ENCODE measurements at regions not wholly inside any gene's neighbourhood (a gene's known extent, or its start where the extent isn't known, plus 50 kb on each side); places are given as distances from the start of the nearest gene placed in this dataset.
A peak's percentile ranks its signal among the peaks of the same experiment; 100 is the strongest.

DNA sequence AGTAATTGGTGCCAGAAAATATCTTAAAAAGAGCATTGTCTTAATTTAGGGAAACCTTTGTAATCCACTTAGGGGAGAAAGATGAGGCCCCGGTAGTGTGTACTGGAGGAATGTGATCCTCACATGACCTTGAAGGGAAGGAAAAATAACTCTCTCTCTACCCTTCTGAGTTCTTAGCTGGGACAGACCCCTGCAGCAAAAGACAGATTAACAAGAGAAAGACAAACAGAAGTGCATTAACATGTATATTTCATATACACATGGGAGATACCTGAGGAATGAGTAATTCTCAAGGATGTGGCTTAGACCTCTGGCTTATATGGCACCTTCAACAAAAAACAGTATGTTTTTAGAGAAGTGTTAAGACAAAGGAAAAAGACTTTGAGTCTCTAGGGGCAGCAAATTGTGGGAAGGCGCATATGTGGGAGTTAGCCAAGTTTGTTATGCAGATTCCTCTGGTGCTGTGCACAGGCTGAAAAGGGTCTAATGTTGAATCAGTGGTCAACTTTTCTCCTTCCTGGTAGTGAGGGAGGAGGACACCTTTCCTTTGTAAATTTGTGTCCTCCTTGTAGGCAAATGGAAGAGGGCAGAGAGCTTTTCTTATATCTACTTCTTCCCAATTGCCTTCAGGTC lies 138.8 kb downstream of the LRRC70 start:
- Mint-ChIP-seq H3K27ac (no peak overlapping the region), H3K4me1 (no peaks in the 10 kb centered on the region), H3K9me3 (no peaks in the 10 kb centered on the region), H3K36me3 (ENCODE audit: low read depth) (no peaks in the 10 kb centered on the region), H3K27me3 (peaks cover 19% of the 10 kb centered on the region), H3K4me3 (no peak overlapping the region)
- CTCF ChIA-PET: no interaction called here
- POLR2A ChIA-PET: no interaction called here
- DNase-seq: no peak

DNA sequence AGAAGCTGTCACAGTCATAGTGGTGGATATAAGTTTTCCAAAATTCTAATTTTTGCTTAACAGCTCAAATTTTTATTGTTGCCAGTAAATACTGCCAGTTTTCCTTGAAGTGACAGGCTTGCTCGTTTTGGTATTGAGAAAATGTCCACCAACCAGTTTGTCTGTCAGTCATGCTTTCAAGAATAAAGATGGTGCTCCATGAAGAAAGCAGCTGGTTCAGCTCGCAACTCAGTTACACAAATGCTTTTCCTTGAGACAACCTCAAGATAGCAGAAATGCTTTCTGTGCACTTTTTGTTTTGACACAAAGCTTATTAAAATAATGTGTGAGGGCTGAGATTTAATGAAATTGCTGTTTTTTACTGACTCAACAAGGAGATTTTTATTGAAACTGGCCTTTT lies 135.7 kb downstream of the LRRC70 start:
- DNase-seq: no peak
- Mint-ChIP-seq H3K27ac (no peak overlapping the region), H3K4me1 (no peaks in the 10 kb centered on the region), H3K9me3 (no peaks in the 10 kb centered on the region), H3K4me3 (no peak overlapping the region), H3K27me3 (peaks cover 9% of the 10 kb centered on the region), H3K36me3 (ENCODE audit: low read depth) (no peaks in the 10 kb centered on the region)
- POLR2A ChIA-PET: no interaction called here
- CTCF ChIA-PET: no interaction called here

DNA sequence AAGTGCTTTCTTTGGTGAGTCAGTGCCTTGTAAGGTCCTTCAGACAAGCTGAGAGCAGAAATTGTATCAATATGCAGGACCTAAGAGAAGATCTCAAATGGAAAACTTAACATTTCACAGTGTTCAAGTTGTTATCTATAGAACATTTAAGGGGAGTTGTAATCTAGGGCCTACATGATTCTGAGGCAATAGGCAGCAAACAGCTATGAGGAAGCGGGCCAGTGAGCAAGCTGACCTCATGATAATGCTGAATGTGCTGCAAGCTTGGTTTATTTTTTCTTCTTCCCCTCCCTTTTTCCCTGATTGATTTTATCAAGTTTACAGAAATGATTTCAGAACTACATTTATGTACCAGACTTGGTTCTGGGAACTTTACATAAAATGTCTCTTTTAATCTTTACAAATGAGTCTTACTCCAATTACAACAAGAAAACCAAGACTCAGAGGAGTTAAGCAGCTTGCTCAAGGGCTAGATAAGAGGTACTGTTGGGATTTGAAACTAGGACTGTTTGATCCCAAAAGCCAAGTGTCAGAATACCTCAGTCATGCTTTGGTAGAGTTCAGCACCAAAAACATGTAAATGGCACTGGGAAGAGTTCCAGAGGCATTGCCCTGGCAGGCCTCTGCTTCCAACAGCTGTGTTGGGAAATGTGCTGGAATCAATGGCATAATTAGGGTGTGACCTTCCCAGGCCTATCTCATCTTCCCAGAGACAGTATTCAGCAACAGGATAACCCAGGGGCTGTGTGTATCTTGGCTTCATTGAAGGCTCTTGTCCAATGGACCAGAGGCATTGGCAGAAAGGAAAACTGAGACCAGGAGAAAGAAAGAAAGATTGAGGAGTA lies 130.1 kb downstream of the LRRC70 start:
- ChIA-PET POLR2A (no interaction called here), CTCF (no interaction called here)
- H3K27me3 Mint-ChIP-seq: peaks cover 2% of the 10 kb centered on the region
- H3K4me1 Mint-ChIP-seq: no peaks in the 10 kb centered on the region
- no peaks in the 10 kb centered on the region for H3K36me3 Mint-ChIP-seq (ENCODE audit: low read depth)
- peaks cover 3% of the 10 kb centered on the region for H3K9me3 Mint-ChIP-seq
- no peak for DNase-seq
- H3K4me3 Mint-ChIP-seq: no peak overlapping the region
- H3K27ac Mint-ChIP-seq: no peak overlapping the region

- no peak for DNase-seq
- POLR2A ChIA-PET: no interaction called here
- no peak overlapping the region for H3K4me3 Mint-ChIP-seq
- H3K9me3 Mint-ChIP-seq: peaks cover 3% of the 10 kb centered on the region
- H3K4me1 Mint-ChIP-seq: no peaks in the 10 kb centered on the region
- H3K27me3 Mint-ChIP-seq: peaks cover 2% of the 10 kb centered on the region
- H3K27ac Mint-ChIP-seq: no peak overlapping the region
- H3K36me3 Mint-ChIP-seq (ENCODE audit: low read depth): no peaks in the 10 kb centered on the region
- CTCF ChIA-PET: no interaction called here
Observed at GRCh38 chr5:62707563-62707962, 128.9 kb downstream of the LRRC70 start.

DNA sequence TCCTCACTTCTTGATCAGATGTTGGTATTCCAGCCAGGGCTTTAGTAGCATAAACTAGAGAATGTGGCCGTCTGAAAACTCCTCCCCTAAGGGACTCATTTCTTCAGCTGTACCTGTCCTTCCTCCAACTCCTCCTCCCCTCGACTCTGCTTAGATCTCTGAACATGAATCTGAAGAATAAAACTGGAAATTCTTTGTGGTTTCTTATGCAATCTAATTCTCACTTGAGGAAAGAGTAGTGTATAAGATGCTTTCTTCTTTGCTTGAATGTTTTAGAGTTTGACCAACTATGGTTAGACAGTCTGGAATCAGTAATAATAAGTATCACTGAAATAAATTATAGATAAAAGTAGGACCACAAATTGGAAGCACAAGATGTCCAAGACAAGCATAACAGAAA lies 128.5 kb downstream of the LRRC70 start:
- H3K27me3 Mint-ChIP-seq: peaks cover 2% of the 10 kb centered on the region

GRCh38 chr5:62705022-62705421 lies 126.4 kb downstream of the LRRC70 start:
- DNase-seq: no peak
- no peaks in the 10 kb centered on the region for H3K4me1 Mint-ChIP-seq
- CTCF ChIA-PET: no interaction called here
- H3K4me3 Mint-ChIP-seq: no peak overlapping the region
- no peak overlapping the region for H3K27ac Mint-ChIP-seq
- no peaks in the 10 kb centered on the region for H3K27me3 Mint-ChIP-seq
- peaks cover 3% of the 10 kb centered on the region for H3K9me3 Mint-ChIP-seq
- POLR2A ChIA-PET: no interaction called here
- H3K36me3 Mint-ChIP-seq (ENCODE audit: low read depth): no peaks in the 10 kb centered on the region

More for the DNA sequence above, 128.5 kb downstream of the LRRC70 start:
- H3K9me3 Mint-ChIP-seq: peaks cover 3% of the 10 kb centered on the region
- DNase-seq: no peak
- ChIA-PET POLR2A (no interaction called here), CTCF (no interaction called here)
- no peak overlapping the region for H3K27ac Mint-ChIP-seq
- H3K4me3 Mint-ChIP-seq: no peak overlapping the region
- H3K4me1 Mint-ChIP-seq: no peaks in the 10 kb centered on the region
- H3K36me3 Mint-ChIP-seq (ENCODE audit: low read depth): no peaks in the 10 kb centered on the region

GRCh38 chr5:62702126-62702525 lies 123.5 kb downstream of the LRRC70 start:
- H3K36me3 Mint-ChIP-seq (ENCODE audit: low read depth): no peaks in the 10 kb centered on the region
- no peaks in the 10 kb centered on the region for H3K4me1 Mint-ChIP-seq
- no peaks in the 10 kb centered on the region for H3K9me3 Mint-ChIP-seq
- H3K27ac Mint-ChIP-seq: no peak overlapping the region
- no peak for DNase-seq
- no peak overlapping the region for H3K4me3 Mint-ChIP-seq
- ChIA-PET CTCF (no interaction called here), POLR2A (no interaction called here)
- H3K27me3 Mint-ChIP-seq: no peaks in the 10 kb centered on the region

DNA sequence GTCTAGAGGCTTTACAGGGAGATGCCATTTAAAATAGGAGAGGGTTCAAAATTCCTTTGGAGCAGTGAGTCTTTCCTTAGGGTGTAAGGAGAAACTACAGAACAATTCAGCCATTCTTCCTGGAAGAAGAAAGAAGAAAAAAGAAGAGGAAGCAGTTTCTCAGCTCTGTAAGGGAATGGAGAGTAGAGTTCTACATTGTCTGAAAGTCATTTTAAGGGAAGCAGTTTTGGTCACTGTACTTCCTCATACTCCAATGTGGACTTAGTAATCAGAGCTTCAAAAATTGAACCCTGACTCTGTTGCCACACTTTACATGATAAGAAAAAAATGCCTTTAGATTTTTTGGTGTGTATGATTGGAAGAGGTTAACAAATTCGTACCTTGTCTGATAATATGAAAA lies 122.4 kb downstream of the LRRC70 start:
- CTCF ChIA-PET: no interaction called here
- H3K36me3 Mint-ChIP-seq (ENCODE audit: low read depth): no peaks in the 10 kb centered on the region
- no peak overlapping the region for H3K4me3 Mint-ChIP-seq
- no peak for DNase-seq
- no peaks in the 10 kb centered on the region for H3K27me3 Mint-ChIP-seq
- no peak overlapping the region for H3K27ac Mint-ChIP-seq
- POLR2A ChIA-PET: no interaction called here
- no peaks in the 10 kb centered on the region for H3K9me3 Mint-ChIP-seq
- no peaks in the 10 kb centered on the region for H3K4me1 Mint-ChIP-seq

DNA sequence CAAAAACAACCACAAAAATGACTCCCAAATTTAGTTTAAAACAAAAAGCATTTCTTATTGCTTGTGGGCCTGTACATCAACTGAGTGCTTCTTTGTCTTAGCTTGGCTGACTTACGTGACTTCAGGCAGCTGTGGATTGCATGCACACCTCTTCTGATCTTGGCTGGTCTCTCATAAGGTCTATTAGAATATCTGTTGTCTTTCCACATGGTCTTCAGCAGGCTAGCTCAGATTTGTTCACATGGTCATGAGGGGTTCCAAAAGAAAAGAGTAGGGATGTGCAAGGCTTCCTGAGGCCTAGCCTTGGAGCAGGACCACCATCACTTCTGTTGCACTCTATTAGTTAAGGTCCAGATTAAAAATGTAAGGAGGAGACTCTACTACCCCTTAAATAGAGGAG lies 120.1 kb downstream of the LRRC70 start:
- POLR2A ChIA-PET: no interaction called here

DNA sequence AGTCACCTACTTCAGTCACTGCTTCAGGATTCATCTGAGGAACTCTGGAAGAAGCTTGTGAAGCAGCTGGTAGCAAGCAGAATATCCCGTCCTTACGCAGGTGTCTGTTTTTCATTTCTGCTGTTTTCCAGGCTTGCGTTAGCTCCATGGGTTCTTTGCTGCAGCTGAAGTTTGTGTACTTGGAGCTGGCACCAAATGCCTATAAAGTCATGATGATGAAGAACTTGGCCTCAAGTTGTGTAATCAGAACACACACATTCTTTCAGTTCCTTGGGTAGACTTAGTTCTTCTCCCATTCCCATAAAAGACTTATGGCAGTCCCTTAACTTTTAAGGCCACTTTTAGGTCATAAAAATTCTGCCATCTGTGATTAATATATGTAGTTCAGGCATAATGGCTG lies 116.7 kb downstream of the LRRC70 start:
- H3K27ac Mint-ChIP-seq: no peak overlapping the region
- H3K27me3 Mint-ChIP-seq: no peaks in the 10 kb centered on the region
- no peaks in the 10 kb centered on the region for H3K9me3 Mint-ChIP-seq

More for the DNA sequence above, 120.1 kb downstream of the LRRC70 start:
- no peak overlapping the region for H3K27ac Mint-ChIP-seq
- no peak for DNase-seq
- CTCF ChIA-PET: interaction anchor here (0.7 to 1.7 kb wide), 2 partner anchors 9 to 49 kb away, joined by 3 to 5 read pairs; no protein-coding TSS in a partner anchor
- H3K36me3 Mint-ChIP-seq (ENCODE audit: low read depth): no peaks in the 10 kb centered on the region
- no peak overlapping the region for H3K4me3 Mint-ChIP-seq
- no peaks in the 10 kb centered on the region for H3K27me3 Mint-ChIP-seq
- no peaks in the 10 kb centered on the region for H3K9me3 Mint-ChIP-seq
- H3K4me1 Mint-ChIP-seq: no peaks in the 10 kb centered on the region

GRCh38 chr5:62692946-62693713 lies 114.5 kb downstream of the LRRC70 start:
- ChIA-PET POLR2A (no interaction called here), CTCF (interaction anchor here (1.2 kb wide), 1 partner anchor 9 kb away, joined by 5 read pairs; no protein-coding TSS in a partner anchor)
- Mint-ChIP-seq H3K36me3 (ENCODE audit: low read depth) (no peaks in the 10 kb centered on the region), H3K27ac (no peak overlapping the region), H3K27me3 (no peaks in the 10 kb centered on the region), H3K4me3 (no peak overlapping the region), H3K4me1 (peaks cover 11% of the 10 kb centered on the region), H3K9me3 (no peaks in the 10 kb centered on the region)
- no peak for DNase-seq

More for the DNA sequence above, 116.7 kb downstream of the LRRC70 start:
- Mint-ChIP-seq H3K36me3 (ENCODE audit: low read depth) (no peaks in the 10 kb centered on the region), H3K4me3 (no peak overlapping the region), H3K4me1 (peaks cover 3% of the 10 kb centered on the region)
- DNase-seq: no peak
- ChIA-PET POLR2A (no interaction called here), CTCF (no interaction called here)

GRCh38 chr5:62691946-62692345 lies 113.3 kb downstream of the LRRC70 start:
- Mint-ChIP-seq H3K4me1 (peaks cover 11% of the 10 kb centered on the region), H3K9me3 (no peaks in the 10 kb centered on the region), H3K27ac (no peak overlapping the region), H3K4me3 (no peak overlapping the region), H3K36me3 (ENCODE audit: low read depth) (no peaks in the 10 kb centered on the region), H3K27me3 (no peaks in the 10 kb centered on the region)
- POLR2A ChIA-PET: no interaction called here
- CTCF ChIA-PET: interaction anchor here (0.6 kb wide), 1 partner anchor 1922 kb away, joined by 3 read pairs; no protein-coding TSS in a partner anchor
- no peak for DNase-seq

GRCh38 chr5:62690421-62690820 lies 111.8 kb downstream of the LRRC70 start:
- CTCF ChIA-PET: interaction anchor here (1.7 kb wide), 1 partner anchor 9 kb away, joined by 5 read pairs; no protein-coding TSS in a partner anchor
- Mint-ChIP-seq H3K36me3 (ENCODE audit: low read depth) (no peaks in the 10 kb centered on the region), H3K27ac (peak overlapping the region; percentile 64), H3K9me3 (no peaks in the 10 kb centered on the region), H3K27me3 (no peaks in the 10 kb centered on the region), H3K4me1 (peaks cover 11% of the 10 kb centered on the region), H3K4me3 (no peak overlapping the region)
- DNase-seq: no peak
- POLR2A ChIA-PET: no interaction called here
